HEK293 (cell line): ENCODE measurements at regions not wholly inside any gene's neighbourhood (a gene's known extent, or its start where the extent isn't known, plus 50 kb on each side); places are given as distances from the start of the nearest gene placed in this dataset.

Experiments used
- CTCF ChIA-PET: fragments of 350-600 bp; formaldehyde crosslinking; extraction: SDS; loops from one replicate; lab custom pipeline; 2021; ENCODE audit warnings: antibody characterized with exemption; lab: Yijun Ruan, JAX
- POLR2A ChIA-PET: fragments of 300-600 bp; formaldehyde crosslinking; extraction: SDS; loops from one replicate; lab custom pipeline; 2020; ENCODE audit warnings: antibody characterized with exemption, inconsistent platforms; lab: Yijun Ruan, JAX
- H3K27ac ChIP-seq: fragments of 200-500 bp; sonication (Bioruptor generic); 2 replicates; pipeline ENCODE4 v1.5.1; 2014; ENCODE audit warnings: low read depth, low read length, control low read depth, inconsistent platforms; ENCODE audit errors: extremely low read depth
- H3K36me3 ChIP-seq, 2 experiments: fragments of 200-500 bp in 1 of 2; sonication (Bioruptor generic) in 1 of 2; 1 replicate in 1 of 2; 2 replicates in 1 of 2; pipeline ENCODE4 v1.5.1; 2014 to 2017; ENCODE audit warnings: inconsistent platforms in 2 of 2, low read length in 2 of 2; ENCODE audit not compliant: control insufficient read depth in 2 of 2, insufficient read depth in 1 of 2
- H3K4me1 ChIP-seq: fragments of 200-500 bp; sonication (Bioruptor generic); 2 replicates; pipeline ENCODE4 v1.5.1; 2014; ENCODE audit warnings: mild to moderate bottlenecking, low read length, inconsistent platforms; ENCODE audit not compliant: control insufficient read depth, insufficient read depth
- H3K4me3 ChIP-seq: 2 replicates; pipeline ENCODE4 v1.5.1; 2011; ENCODE audit warnings: low read depth, mild to moderate bottlenecking, control low read depth, low read length, moderate library complexity
- H3K9me3 ChIP-seq: fragments of 200-500 bp; sonication (Bioruptor generic); 2 replicates; pipeline ENCODE4 v1.5.1; 2014; ENCODE audit warnings: low read depth, low read length, inconsistent platforms; ENCODE audit not compliant: control insufficient read depth, insufficient read depth
- EGR2 ChIP-seq: fragments of 450-650 bp; formaldehyde crosslinking; IDR thresholded peaks from 2 replicates; pipeline ENCODE4 v1.5.1; 2016; ENCODE audit warnings: low read depth, missing biosample characterization, missing genetic modification characterization
- GLIS1 ChIP-seq: fragments of 450-650 bp; formaldehyde crosslinking; IDR thresholded peaks from 2 replicates; pipeline ENCODE4 v1.5.1; 2016; ENCODE audit warnings: missing biosample characterization, missing genetic modification characterization
- KLF8 ChIP-seq: fragments of 450-650 bp; formaldehyde crosslinking; IDR thresholded peaks from 2 replicates; pipeline ENCODE4 v1.5.1; 2016; ENCODE audit warnings: missing biosample characterization, missing genetic modification characterization
- PRDM6 ChIP-seq: fragments of 450-650 bp; formaldehyde crosslinking; IDR thresholded peaks from 2 replicates; pipeline ENCODE4 v1.5.1; 2017; ENCODE audit warnings: missing biosample characterization, missing genetic modification characterization
- REPIN1 ChIP-seq: fragments of 450-650 bp; formaldehyde crosslinking; IDR thresholded peaks from 2 replicates; pipeline ENCODE4 v1.5.1; 2017; ENCODE audit warnings: missing biosample characterization, missing genetic modification characterization, low read depth
- YY2 ChIP-seq: fragments of 450-650 bp; formaldehyde crosslinking; IDR thresholded peaks from 2 replicates; pipeline ENCODE4 v1.5.1; 2016; ENCODE audit warnings: missing biosample characterization, missing genetic modification characterization
- ZBTB17 ChIP-seq: fragments of 450-650 bp; formaldehyde crosslinking; IDR thresholded peaks from 2 replicates; pipeline ENCODE4 v1.5.1; 2016; ENCODE audit warnings: missing biosample characterization, missing genetic modification characterization
- ZFP37 ChIP-seq: fragments of 450-650 bp; formaldehyde crosslinking; IDR thresholded peaks from 2 replicates; pipeline ENCODE4 v1.5.1; 2016; ENCODE audit warnings: missing biosample characterization, missing genetic modification characterization
- ZNF10 ChIP-seq: fragments of 450-650 bp; formaldehyde crosslinking; IDR thresholded peaks from 2 replicates; pipeline ENCODE4 v1.5.1; 2017; ENCODE audit warnings: missing biosample characterization, missing genetic modification characterization
- ZNF146 ChIP-seq: fragments of 450-650 bp; formaldehyde crosslinking; IDR thresholded peaks from 2 replicates; pipeline ENCODE4 v1.5.1; 2016; ENCODE audit warnings: missing biosample characterization, missing genetic modification characterization
- ZNF16 ChIP-seq: fragments of 450-650 bp; formaldehyde crosslinking; IDR thresholded peaks from 2 replicates; pipeline ENCODE4 v1.5.1; 2016; ENCODE audit warnings: low read depth, missing biosample characterization, missing genetic modification characterization
- ZNF202 ChIP-seq: fragments of 450-650 bp; formaldehyde crosslinking; IDR thresholded peaks from 2 replicates; pipeline ENCODE4 v1.5.1; 2016; ENCODE audit warnings: missing biosample characterization, missing genetic modification characterization, borderline replicate concordance
- ZNF518A ChIP-seq: fragments of 450-650 bp; formaldehyde crosslinking; conservative IDR thresholded peaks from 2 replicates; pipeline ENCODE4 v1.5.1; 2016; ENCODE audit warnings: low read depth, missing biosample characterization, missing genetic modification characterization
- ZNF561 ChIP-seq: fragments of 450-650 bp; IDR thresholded peaks from 2 replicates; pipeline ENCODE4 v1.5.1; 2018; ENCODE audit warnings: missing biosample characterization, missing genetic modification characterization, borderline replicate concordance
- ZNF571 ChIP-seq: fragments of 450-650 bp; formaldehyde crosslinking; IDR thresholded peaks from 2 replicates; pipeline ENCODE4 v1.5.0; 2017; ENCODE audit warnings: missing biosample characterization, missing genetic modification characterization
- ZNF623 ChIP-seq: fragments of 450-650 bp; formaldehyde crosslinking; IDR thresholded peaks from 2 replicates; pipeline ENCODE4 v1.5.1; 2016; ENCODE audit warnings: missing biosample characterization, missing genetic modification characterization
- ZNF843 ChIP-seq: fragments of 450-650 bp; formaldehyde crosslinking; IDR thresholded peaks from 2 replicates; pipeline ENCODE4 v1.5.1; 2016; ENCODE audit warnings: missing biosample characterization, missing genetic modification characterization
- ZSCAN16 ChIP-seq: fragments of 450-650 bp; formaldehyde crosslinking; IDR thresholded peaks from 2 replicates; pipeline ENCODE4 v1.5.1; 2016; ENCODE audit warnings: missing biosample characterization, missing genetic modification characterization
- ZSCAN30 ChIP-seq: fragments of 450-650 bp; IDR thresholded peaks from 2 replicates; pipeline ENCODE4 v1.5.1; 2018; ENCODE audit warnings: missing biosample characterization, mild to moderate bottlenecking, missing genetic modification characterization, moderate library complexity
- ZSCAN5A ChIP-seq: fragments of 450-650 bp; formaldehyde crosslinking; IDR thresholded peaks from 2 replicates; pipeline ENCODE4 v1.5.1; 2016; ENCODE audit warnings: missing biosample characterization, missing genetic modification characterization
- TF ChIP-seq, protein P1 (sequence below): fragments of 450-650 bp; formaldehyde crosslinking; IDR thresholded peaks from 2 replicates; pipeline ENCODE4 v1.5.1; 2016; ENCODE audit warnings: missing biosample characterization, missing genetic modification characterization

DNA sequence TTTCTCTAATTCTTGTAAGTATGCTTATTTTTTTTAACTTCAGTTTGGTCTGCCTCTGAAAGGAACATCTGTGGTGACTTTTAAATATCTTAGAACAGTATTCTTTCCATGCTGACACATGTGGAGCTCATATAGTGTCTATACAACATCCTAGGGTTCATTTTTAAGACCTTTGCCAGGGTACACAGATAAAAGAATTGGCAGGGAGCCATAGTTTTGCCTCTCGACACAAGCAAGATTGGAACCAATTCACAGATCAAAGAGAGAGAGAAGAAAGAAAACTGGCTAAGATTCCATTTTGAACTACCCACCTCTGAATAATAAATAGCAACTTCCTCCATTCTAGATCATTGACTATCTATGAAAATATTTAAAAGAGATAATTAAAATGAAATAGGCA lies 142.7 kb upstream of the ST6GAL2 start:
- ChIA-PET CTCF (no interaction called here), POLR2A (no interaction called here)
- TF ChIP-seq ZSCAN30 (tag by site-specific recombination) (no peak), ZNF843 (no peak), GLIS1 (tag by site-specific recombination) (no peak), ZNF202 (tag by site-specific recombination) (no peak), ZNF10 (tag by site-specific recombination) (no peak), ZNF571 (tag by site-specific recombination) (no peak), ZNF146 (no peak), ZBTB17 (tag by site-specific recombination) (no peak), ZFP37 (tag by site-specific recombination) (no peak), EGR2 (tag by site-specific recombination) (no peak), ZNF623 (tag by site-specific recombination) (no peak), ZSCAN16 (tag by site-specific recombination) (no peak)
- Histone ChIP-seq H3K36me3 (no peaks in the 10 kb centered on the region), H3K4me3 (no peak overlapping the region), H3K27ac (no peak overlapping the region), H3K4me1 (no peaks in the 10 kb centered on the region), H3K9me3 (no peaks in the 10 kb centered on the region)

GRCh38 chr2:107036293-107036692 lies 150.3 kb upstream of the ST6GAL2 start:
- no peaks in the 10 kb centered on the region for H3K4me1 ChIP-seq
- H3K36me3 ChIP-seq: no peaks in the 10 kb centered on the region
- no peaks in the 10 kb centered on the region for H3K9me3 ChIP-seq
- no peak for TF ChIP-seq ZNF16 (tag by site-specific recombination)
- TF ChIP-seq PRDM6 (tag by site-specific recombination): no peak
- no peak for TF ChIP-seq YY2 (tag by site-specific recombination)
- no peak for TF ChIP-seq ZNF518A (tag by site-specific recombination)
- TF ChIP-seq, protein P1, sequence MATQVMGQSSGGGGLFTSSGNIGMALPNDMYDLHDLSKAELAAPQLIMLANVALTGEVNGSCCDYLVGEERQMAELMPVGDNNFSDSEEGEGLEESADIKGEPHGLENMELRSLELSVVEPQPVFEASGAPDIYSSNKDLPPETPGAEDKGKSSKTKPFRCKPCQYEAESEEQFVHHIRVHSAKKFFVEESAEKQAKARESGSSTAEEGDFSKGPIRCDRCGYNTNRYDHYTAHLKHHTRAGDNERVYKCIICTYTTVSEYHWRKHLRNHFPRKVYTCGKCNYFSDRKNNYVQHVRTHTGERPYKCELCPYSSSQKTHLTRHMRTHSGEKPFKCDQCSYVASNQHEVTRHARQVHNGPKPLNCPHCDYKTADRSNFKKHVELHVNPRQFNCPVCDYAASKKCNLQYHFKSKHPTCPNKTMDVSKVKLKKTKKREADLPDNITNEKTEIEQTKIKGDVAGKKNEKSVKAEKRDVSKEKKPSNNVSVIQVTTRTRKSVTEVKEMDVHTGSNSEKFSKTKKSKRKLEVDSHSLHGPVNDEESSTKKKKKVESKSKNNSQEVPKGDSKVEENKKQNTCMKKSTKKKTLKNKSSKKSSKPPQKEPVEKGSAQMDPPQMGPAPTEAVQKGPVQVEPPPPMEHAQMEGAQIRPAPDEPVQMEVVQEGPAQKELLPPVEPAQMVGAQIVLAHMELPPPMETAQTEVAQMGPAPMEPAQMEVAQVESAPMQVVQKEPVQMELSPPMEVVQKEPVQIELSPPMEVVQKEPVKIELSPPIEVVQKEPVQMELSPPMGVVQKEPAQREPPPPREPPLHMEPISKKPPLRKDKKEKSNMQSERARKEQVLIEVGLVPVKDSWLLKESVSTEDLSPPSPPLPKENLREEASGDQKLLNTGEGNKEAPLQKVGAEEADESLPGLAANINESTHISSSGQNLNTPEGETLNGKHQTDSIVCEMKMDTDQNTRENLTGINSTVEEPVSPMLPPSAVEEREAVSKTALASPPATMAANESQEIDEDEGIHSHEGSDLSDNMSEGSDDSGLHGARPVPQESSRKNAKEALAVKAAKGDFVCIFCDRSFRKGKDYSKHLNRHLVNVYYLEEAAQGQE (tag by site-specific recombination): no peak
- TF ChIP-seq REPIN1 (tag by site-specific recombination): no peak
- TF ChIP-seq ZNF146: no peak
- no peak for TF ChIP-seq ZSCAN5A (tag by site-specific recombination)
- TF ChIP-seq KLF8: no peak
- TF ChIP-seq ZNF561 (tag by site-specific recombination): no peak
- CTCF ChIA-PET: no interaction called here
- H3K4me3 ChIP-seq: no peak overlapping the region
- H3K27ac ChIP-seq: no peak overlapping the region
- POLR2A ChIA-PET: no interaction called here
